ENCODE measurements at regions not wholly inside any gene's neighbourhood (a gene's known extent, or its start where the extent isn't known, plus 50 kb on each side); places are given as distances from the start of the nearest gene placed in this dataset.

- 4 to 12% (median 5%) methylated on average over 3 of the region's 3 CpGs for WGBS, 3 donors
Measured at GRCh38 chr1:98104289-98104688, 183.5 kb upstream of the DPYD start.

GRCh38 chr1:98103617-98104285 lies 182.9 kb upstream of the DPYD start:
- no peak for DNase-seq
- H3K4me1 ChIP-seq (ENCODE audit: insufficient read depth) = no peaks in the 10 kb centered on the region
- H3K27me3 ChIP-seq = no peaks in the 10 kb centered on the region
- no peak overlapping the region for H3K4me3 ChIP-seq
- H3K27ac ChIP-seq = no peak overlapping the region
- no peaks in the 10 kb centered on the region for H3K36me3 ChIP-seq
- no peaks in the 10 kb centered on the region for H3K9me3 ChIP-seq
- TF ChIP-seq POLR2A (IDR thresholded peaks at IDR 0.05) (no peak), EP300 (IDR thresholded peaks at IDR 0.05) (no peak), CTCF (IDR thresholded peaks at IDR 0.05) (no peak)
- intact Hi-C loops (cut with DNase I) = no loop called here
- 36 to 52% (median 45%) methylated on average over 5 of the region's 5 CpGs for WGBS, 3 donors

More at GRCh38 chr1:98104289-98104688, 183.5 kb upstream of the DPYD start:
- H3K4me3 ChIP-seq = no peak overlapping the region
- H3K4me1 ChIP-seq (ENCODE audit: insufficient read depth) = no peaks in the 10 kb centered on the region
- TF ChIP-seq EP300 (IDR thresholded peaks at IDR 0.05) = no peak
- no peak overlapping the region for H3K27ac ChIP-seq
- no peak for DNase-seq
- no peaks in the 10 kb centered on the region for H3K27me3 ChIP-seq
- no peaks in the 10 kb centered on the region for H3K36me3 ChIP-seq
- intact Hi-C loops (cut with DNase I) = no loop called here
- no peaks in the 10 kb centered on the region for H3K9me3 ChIP-seq

GRCh38 chr1:98102345-98103030 lies 181.7 kb upstream of the DPYD start:
- TF ChIP-seq POLR2A (IDR thresholded peaks at IDR 0.05) = no peak
- TF ChIP-seq CTCF (IDR thresholded peaks at IDR 0.05) = no peak
- TF ChIP-seq EP300 (IDR thresholded peaks at IDR 0.05) = no peak
- WGBS, 3 donors = 49 to 63% (median 53%) methylated on average over 4 of the region's 4 CpGs

GRCh38 chr1:98101364-98101763 lies 180.5 kb upstream of the DPYD start:
- WGBS, 3 donors = 84 to 90% (median 88%) methylated on average over 2 of the region's 2 CpGs
- Histone ChIP-seq H3K4me1 (ENCODE audit: insufficient read depth) (no peaks in the 10 kb centered on the region), H3K4me3 (no peak overlapping the region), H3K27me3 (no peaks in the 10 kb centered on the region), H3K9me3 (no peaks in the 10 kb centered on the region), H3K36me3 (no peaks in the 10 kb centered on the region), H3K27ac (no peak overlapping the region)
- DNase-seq = no peak
- intact Hi-C loops (cut with DNase I) = no loop called here
- TF ChIP-seq CTCF (IDR thresholded peaks at IDR 0.05) (no peak), EP300 (IDR thresholded peaks at IDR 0.05) (no peak), POLR2A (IDR thresholded peaks at IDR 0.05) (no peak)

More at GRCh38 chr1:98102345-98103030, 181.7 kb upstream of the DPYD start:
- Histone ChIP-seq H3K9me3 (no peaks in the 10 kb centered on the region), H3K4me1 (ENCODE audit: insufficient read depth) (no peaks in the 10 kb centered on the region), H3K27ac (no peak overlapping the region), H3K27me3 (no peaks in the 10 kb centered on the region), H3K36me3 (no peaks in the 10 kb centered on the region), H3K4me3 (no peak overlapping the region)
- intact Hi-C loops (cut with DNase I) = no loop called here
- DNase-seq = no peak

- 67 to 72% (median 69%) methylated on average over 3 of the region's 3 CpGs for WGBS, 3 donors
- TF ChIP-seq POLR2A (IDR thresholded peaks at IDR 0.05) = no peak
- H3K36me3 ChIP-seq = no peaks in the 10 kb centered on the region
Measured at GRCh38 chr1:98099501-98099900, 178.7 kb upstream of the DPYD start.

More at GRCh38 chr1:98099501-98099900, 178.7 kb upstream of the DPYD start:
- Histone ChIP-seq H3K27ac (no peak overlapping the region), H3K4me3 (no peak overlapping the region), H3K9me3 (no peaks in the 10 kb centered on the region), H3K4me1 (ENCODE audit: insufficient read depth) (no peaks in the 10 kb centered on the region), H3K27me3 (no peaks in the 10 kb centered on the region)
- intact Hi-C loops (cut with DNase I) = no loop called here
- no peak for DNase-seq

All from ovary (tissue), 7 donors.